Breast epithelium (tissue), 3 donors: ENCODE measurements at regions not wholly inside any gene's neighbourhood (a gene's known extent, or its start where the extent isn't known, plus 50 kb on each side); places are given as distances from the start of the nearest gene placed in this dataset.

Experiments
- CTCF ChIP-seq, 3 donors: fragments of 450-650 bp; IDR thresholded peaks; one replicate each; pipeline ENCODE4 v1.5.1; 2016 to 2017; ENCODE audit warnings: antibody characterized with exemption in 3 of 3, mild to moderate bottlenecking in 3 of 3, moderate library complexity in 3 of 3
- POLR2AphosphoS5 ChIP-seq, 3 donors: sonication (generic); formaldehyde crosslinking; IDR thresholded peaks; one replicate each; pipeline ENCODE4 v1.6.1; 2017; ENCODE audit warnings: antibody characterized with exemption in 3 of 3

- no peak for TF ChIP-seq CTCF (IDR thresholded peaks at IDR 0.05)
- no peak for TF ChIP-seq POLR2AphosphoS5 (IDR thresholded peaks at IDR 0.05)
Observed at GRCh38 chr10:33506838-33507661, 172.6 kb upstream of the NRP1 start.
